Osteocyte (in vitro differentiated cells): ENCODE measurements at regions not wholly inside any gene's neighbourhood (a gene's known extent, or its start where the extent isn't known, plus 50 kb on each side); places are given as distances from the start of the nearest gene placed in this dataset.

Source experiments
- DNase-seq: peaks from one replicate; pipeline ENCODE4 v3.0.0; 2021; ENCODE audit warnings: mixed read lengths; ENCODE audit not compliant: unreplicated experiment; ENCODE audit errors: extremely low spot score
- H3K27ac Mint-ChIP-seq: one replicate; pipeline ENCODE4 v1.8.0; 2021; ENCODE audit warnings: mild to moderate bottlenecking, mixed read lengths; ENCODE audit not compliant: unreplicated experiment
- H3K27me3 Mint-ChIP-seq: one replicate; pipeline ENCODE4 v1.8.0; 2021; ENCODE audit warnings: mixed read lengths; ENCODE audit not compliant: unreplicated experiment
- H3K36me3 Mint-ChIP-seq: one replicate; pipeline ENCODE4 v1.8.0; 2021; ENCODE audit warnings: mixed read lengths; ENCODE audit not compliant: unreplicated experiment
- H3K4me1 Mint-ChIP-seq: one replicate; pipeline ENCODE4 v1.8.0; 2021; ENCODE audit warnings: mixed read lengths; ENCODE audit not compliant: unreplicated experiment
- H3K4me3 Mint-ChIP-seq: one replicate; pipeline ENCODE4 v1.8.0; 2021; ENCODE audit warnings: mild to moderate bottlenecking, moderate library complexity, mixed read lengths; ENCODE audit not compliant: unreplicated experiment
- H3K9me3 Mint-ChIP-seq: one replicate; pipeline ENCODE4 v1.8.0; 2021; ENCODE audit warnings: mixed read lengths; ENCODE audit not compliant: unreplicated experiment
- CTCF ChIP-seq: fragments of 200-600 bp; sonication (generic); IDR thresholded peaks from 2 replicates; pipeline ENCODE4 v1.5.0; 2021; ENCODE audit warnings: antibody characterized with exemption, mild to moderate bottlenecking, moderate library complexity

- DNase-seq, result no peak
- no peak for TF ChIP-seq CTCF
- Mint-ChIP-seq H3K27me3 (peaks cover 2% of the 10 kb centered on the region), H3K9me3 (no peaks in the 10 kb centered on the region), H3K36me3 (no peaks in the 10 kb centered on the region), H3K27ac (no peak overlapping the region), H3K4me3 (no peak overlapping the region), H3K4me1 (no peaks in the 10 kb centered on the region)
Measured at GRCh38 chr4:90071289-90072235, 55.6 kb upstream of the CCSER1 start.

GRCh38 chr4:90074322-90074886 lies 52.8 kb upstream of the CCSER1 start:
- TF ChIP-seq CTCF, result no peak

More at GRCh38 chr4:90074322-90074886, 52.8 kb upstream of the CCSER1 start:
- Mint-ChIP-seq H3K27ac (no peak overlapping the region), H3K27me3 (peaks cover under 1% of the 10 kb centered on the region), H3K4me1 (no peaks in the 10 kb centered on the region), H3K36me3 (no peaks in the 10 kb centered on the region), H3K4me3 (no peak overlapping the region), H3K9me3 (no peaks in the 10 kb centered on the region)
- DNase-seq, result no peak
